A204.1 (cell line): ENCODE measurements at regions not wholly inside any gene's neighbourhood (a gene's known extent, or its start where the extent isn't known, plus 50 kb on each side); places are given as distances from the start of the nearest gene placed in this dataset.

Experiments used
- FAIRE-seq: peaks from 2 replicates; lab custom pipeline; 2012; peaks lifted over from hg19 to GRCh38; lab: Jason Lieb, UNC

- FAIRE-seq: no peak
Measured at GRCh38 chr2:18423636-18424035, 136.8 kb downstream of the RDH14 start.

- FAIRE-seq: no peak
Measured at GRCh38 chr2:18422432-18423165, 137.9 kb downstream of the RDH14 start.

GRCh38 chr2:18413676-18414396 is 146.6 kb downstream of the RDH14 start:
- no peak for FAIRE-seq

- FAIRE-seq: no peak
Measured at GRCh38 chr2:18412980-18413675, 147.3 kb downstream of the RDH14 start.

- FAIRE-seq: no peak
Measured at GRCh38 chr2:18411626-18412025, 148.8 kb downstream of the RDH14 start.

GRCh38 chr2:18410543-18410942 is 149.9 kb downstream of the RDH14 start:
- FAIRE-seq: no peak

GRCh38 chr2:18408638-18409037 is 151.8 kb downstream of the RDH14 start:
- FAIRE-seq: no peak

GRCh38 chr2:18406219-18406618 is 154.2 kb downstream of the RDH14 start:
- no peak for FAIRE-seq

GRCh38 chr2:18404708-18405107 is 155.7 kb downstream of the RDH14 start:
- FAIRE-seq: no peak

- no peak for FAIRE-seq
Measured at GRCh38 chr2:18403921-18404522, 156.4 kb downstream of the RDH14 start.

- no peak for FAIRE-seq
Measured at GRCh38 chr2:18402831-18403230, 157.6 kb downstream of the RDH14 start.

GRCh38 chr2:18401471-18401870 is 159.0 kb downstream of the RDH14 start:
- FAIRE-seq: no peak

- no peak for FAIRE-seq
Measured at GRCh38 chr2:18399601-18400000, 160.9 kb downstream of the RDH14 start.

GRCh38 chr2:18398833-18399232 is 161.6 kb downstream of the RDH14 start:
- no peak for FAIRE-seq

- FAIRE-seq: no peak
Measured at GRCh38 chr2:18396329-18397010, 164.0 kb downstream of the RDH14 start.

GRCh38 chr2:18395555-18395954 is 164.9 kb downstream of the RDH14 start:
- no peak for FAIRE-seq

GRCh38 chr2:18387441-18388206 is 172.8 kb downstream of the RDH14 start:
- FAIRE-seq: peak; percentile 65

GRCh38 chr2:18384242-18384641 is 176.2 kb downstream of the RDH14 start:
- FAIRE-seq: no peak

- no peak for FAIRE-seq
Measured at GRCh38 chr2:18381386-18381785, 179.1 kb downstream of the RDH14 start.

GRCh38 chr2:18380321-18380720 is 180.1 kb downstream of the RDH14 start:
- FAIRE-seq: no peak

GRCh38 chr2:18379870-18380269 is 180.6 kb downstream of the RDH14 start:
- no peak for FAIRE-seq
